ENCODE measurements at regions not wholly inside any gene's neighbourhood (a gene's known extent, or its start where the extent isn't known, plus 50 kb on each side); places are given as distances from the start of the nearest gene placed in this dataset.
A peak's percentile ranks its signal among the peaks of the same experiment; 100 is the strongest.

DNA sequence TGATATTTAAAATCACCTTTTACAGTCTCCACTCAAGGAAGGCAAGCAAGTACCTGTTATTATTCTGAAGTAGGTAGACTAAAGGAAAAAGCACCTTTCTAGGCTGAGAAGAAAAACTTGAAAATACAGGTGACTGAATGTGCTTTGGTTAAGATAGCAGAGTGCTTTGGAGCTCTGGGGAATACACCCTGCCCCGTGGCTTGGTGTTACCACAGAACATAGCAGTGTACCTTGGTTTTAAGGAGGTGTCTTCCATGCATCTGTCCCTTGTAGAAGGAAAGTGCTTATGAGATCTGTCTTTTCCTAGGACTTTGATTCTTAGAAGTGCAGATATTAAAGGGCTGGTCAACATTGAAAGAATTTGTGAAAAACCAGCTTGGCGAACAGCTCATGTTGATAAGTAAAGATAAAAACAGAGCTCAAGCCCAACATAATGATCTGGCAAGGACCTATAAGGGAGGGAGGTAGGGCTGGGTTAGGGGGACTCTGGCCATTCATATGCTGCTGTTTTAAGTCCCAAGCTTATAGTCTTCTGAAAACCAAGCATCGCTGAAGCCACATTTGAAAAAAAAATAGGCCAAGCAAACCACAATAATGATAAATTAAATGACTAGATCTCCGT, 66.8 kb downstream of the ZNF608 start:
- TF ChIP-seq, protein P1, sequence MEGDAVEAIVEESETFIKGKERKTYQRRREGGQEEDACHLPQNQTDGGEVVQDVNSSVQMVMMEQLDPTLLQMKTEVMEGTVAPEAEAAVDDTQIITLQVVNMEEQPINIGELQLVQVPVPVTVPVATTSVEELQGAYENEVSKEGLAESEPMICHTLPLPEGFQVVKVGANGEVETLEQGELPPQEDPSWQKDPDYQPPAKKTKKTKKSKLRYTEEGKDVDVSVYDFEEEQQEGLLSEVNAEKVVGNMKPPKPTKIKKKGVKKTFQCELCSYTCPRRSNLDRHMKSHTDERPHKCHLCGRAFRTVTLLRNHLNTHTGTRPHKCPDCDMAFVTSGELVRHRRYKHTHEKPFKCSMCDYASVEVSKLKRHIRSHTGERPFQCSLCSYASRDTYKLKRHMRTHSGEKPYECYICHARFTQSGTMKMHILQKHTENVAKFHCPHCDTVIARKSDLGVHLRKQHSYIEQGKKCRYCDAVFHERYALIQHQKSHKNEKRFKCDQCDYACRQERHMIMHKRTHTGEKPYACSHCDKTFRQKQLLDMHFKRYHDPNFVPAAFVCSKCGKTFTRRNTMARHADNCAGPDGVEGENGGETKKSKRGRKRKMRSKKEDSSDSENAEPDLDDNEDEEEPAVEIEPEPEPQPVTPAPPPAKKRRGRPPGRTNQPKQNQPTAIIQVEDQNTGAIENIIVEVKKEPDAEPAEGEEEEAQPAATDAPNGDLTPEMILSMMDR (IDR thresholded peaks at IDR 0.05) = no peak
- Histone ChIP-seq H3K27ac (no peak overlapping the region), H3K4me3 (no peak overlapping the region)
- DNase-seq (ENCODE audit: low spot score) = no peak

DNA sequence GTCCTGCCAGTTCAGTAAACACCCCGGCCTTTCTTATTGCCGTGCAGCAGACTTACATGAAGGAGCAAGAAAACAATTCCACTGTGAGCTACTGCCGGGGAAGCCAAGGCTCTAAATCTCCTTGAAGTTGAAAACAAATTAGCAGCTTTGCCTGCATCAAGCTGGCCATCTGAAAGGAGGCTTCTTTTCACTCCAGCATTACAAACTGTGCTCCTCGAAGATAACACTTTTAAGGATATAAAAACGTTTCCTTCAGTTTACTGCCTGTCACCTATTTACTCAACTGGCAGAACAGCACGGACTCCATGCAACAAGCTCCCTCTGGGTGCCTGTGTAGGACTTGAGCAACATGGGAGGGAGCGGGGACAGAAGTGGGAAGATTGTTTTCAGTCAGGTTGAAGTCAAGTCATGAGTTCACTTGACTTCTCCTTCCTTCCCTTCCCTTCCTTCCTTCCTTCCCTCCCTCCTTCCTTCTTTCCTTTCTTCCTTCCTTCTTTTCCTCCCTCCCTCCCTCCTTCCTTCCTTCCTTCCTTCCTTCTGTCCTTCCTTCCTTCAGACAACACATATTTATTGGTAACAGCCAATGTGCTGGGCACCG, 67.4 kb downstream of the ZNF608 start:
- DNase-seq (ENCODE audit: low spot score) = no peak
- H3K27ac ChIP-seq = no peak overlapping the region
- TF ChIP-seq, protein P1 (IDR thresholded peaks at IDR 0.05) = no peak
- H3K4me3 ChIP-seq = no peak overlapping the region

DNA sequence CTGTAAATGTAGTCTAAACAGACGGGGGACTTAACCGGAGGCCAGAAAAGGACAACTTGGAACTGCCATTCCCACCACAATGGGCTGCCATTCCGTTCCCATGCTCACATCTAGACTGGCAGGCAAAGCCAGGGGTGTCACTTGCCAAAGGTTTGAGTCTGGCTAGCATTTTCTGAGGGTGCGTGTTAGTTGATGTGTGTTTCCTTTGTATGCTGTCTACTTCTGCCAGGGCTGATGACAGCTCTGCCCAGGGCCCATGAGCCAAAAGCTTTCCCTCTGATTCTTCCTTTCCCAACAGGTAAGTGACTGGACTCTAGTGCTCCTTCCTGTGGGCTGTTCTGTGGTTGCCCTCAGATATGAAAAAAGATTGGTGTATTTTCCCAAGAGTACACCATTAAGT, 68.0 kb downstream of the ZNF608 start:
- TF ChIP-seq, protein P1 (IDR thresholded peaks at IDR 0.05) = no peak
- no peak overlapping the region for H3K4me3 ChIP-seq
- no peak for DNase-seq (ENCODE audit: low spot score)
- H3K27ac ChIP-seq = peak overlapping the region in 1 of 2 donors; percentile 65

DNA sequence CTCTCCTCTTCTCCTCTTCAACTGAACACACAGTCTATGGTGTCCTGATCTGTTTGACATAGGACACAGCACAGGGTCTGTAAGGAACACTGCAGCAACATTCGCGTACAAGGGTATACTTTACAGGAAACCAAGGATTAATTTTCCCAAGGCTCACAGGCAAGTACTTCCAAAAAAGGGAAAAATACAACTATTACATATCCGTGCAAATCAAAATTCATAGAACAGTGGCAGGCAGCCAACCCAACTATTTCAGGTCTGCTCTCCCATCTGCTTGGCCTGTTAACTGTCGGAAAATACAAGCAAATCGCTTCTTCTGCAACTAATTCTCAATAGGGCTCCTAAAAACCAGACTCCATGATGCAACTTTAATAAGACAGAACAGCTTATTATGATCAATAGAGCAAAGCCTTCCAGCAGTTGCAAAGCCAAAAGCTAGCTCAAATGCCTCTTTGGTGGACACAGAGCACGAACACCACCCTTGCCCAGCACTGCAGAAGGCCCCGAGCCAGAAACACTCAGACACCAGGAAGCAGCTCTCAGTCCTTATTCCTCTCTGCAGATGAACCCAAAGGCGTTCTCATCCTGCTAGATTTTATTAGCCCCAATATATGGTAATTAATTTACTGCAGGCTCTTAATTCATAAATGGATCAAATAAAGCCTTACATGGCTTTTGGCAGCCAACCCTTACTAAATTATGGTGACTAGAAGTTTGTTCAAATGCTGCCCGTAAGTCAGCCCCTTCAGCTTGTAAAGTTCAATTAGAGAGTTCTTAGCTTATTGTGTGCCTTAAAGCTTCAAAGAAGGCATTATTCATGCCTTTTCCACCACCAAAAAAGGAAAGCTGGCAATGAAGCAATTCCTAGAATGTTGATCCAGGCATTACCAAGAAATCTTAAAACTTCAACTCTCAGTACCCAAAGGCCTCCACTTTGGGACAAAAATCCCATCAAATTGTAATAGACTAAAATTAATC, 68.8 kb downstream of the ZNF608 start:
- TF ChIP-seq, protein P1 (IDR thresholded peaks at IDR 0.05) = no peak
- peak overlapping the region in 1 of 2 donors; percentile 65 for H3K27ac ChIP-seq
- no peak overlapping the region for H3K4me3 ChIP-seq
- DNase-seq (ENCODE audit: low spot score) = no peak

DNA sequence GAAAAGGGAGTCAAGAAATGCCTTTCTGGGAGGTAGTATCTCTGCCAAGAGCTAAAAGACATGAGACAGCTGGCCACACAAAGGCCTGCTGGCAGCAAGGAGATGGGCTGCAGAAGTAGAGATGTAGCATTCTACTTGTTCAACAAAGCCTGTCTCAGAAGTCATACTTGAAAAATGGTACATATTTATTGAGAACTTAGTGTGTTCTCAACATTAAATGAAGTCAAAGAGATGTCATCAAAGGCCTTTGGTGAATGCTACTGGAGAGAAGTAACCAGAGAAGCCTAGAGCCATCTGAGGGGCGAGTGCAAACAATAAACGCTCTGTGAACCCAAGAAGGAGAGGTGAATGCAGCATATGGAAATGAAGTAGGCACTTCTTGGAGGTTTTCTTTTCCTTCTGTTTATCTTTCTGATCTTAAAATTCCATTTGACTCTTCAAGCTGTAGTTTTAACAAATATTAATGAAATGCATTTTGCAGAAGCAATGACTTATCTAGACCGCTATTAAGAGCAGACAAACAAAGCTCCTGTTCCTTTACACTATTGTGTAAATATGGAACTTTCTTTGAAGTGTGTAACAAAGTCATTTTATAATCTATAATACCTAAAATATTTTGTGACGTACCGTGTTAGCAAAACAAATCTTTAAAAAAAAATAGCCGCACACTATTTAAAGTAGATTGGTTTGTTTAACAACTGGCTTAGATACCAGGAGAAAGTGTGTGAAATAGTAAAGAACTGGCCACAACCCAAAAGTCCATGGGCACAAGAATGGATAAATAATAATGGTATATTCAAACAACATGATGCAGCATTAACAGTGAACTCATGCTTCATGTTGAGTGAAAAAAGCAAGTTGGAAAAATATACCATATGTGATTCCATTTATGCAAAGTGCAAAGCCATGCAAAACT, 70.2 kb downstream of the ZNF608 start:
- no peak for DNase-seq (ENCODE audit: low spot score)
- Histone ChIP-seq H3K27ac (no peak overlapping the region), H3K4me3 (no peak overlapping the region)
- TF ChIP-seq, protein P1 (IDR thresholded peaks at IDR 0.05) = no peak

DNA sequence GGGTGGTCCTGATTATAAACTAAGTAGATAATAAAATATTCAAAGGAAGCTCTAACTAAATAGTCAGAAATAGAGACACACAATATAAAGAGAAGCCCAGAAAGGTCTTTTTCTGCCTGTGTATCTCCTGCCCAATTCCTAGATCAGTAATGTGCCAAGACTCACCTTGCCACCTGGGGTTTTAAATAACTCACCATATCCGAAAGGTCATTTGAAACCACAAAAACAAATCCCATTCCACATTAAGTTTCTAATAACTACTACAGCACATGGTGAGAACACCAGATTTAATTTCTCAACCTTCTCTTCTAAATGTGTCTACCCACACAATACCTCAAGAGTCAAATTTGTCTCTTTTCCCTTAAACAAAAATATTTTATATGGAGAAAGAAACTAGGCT, 75.2 kb downstream of the ZNF608 start:
- Histone ChIP-seq H3K4me3 (no peak overlapping the region), H3K27ac (no peak overlapping the region)
- no peak for DNase-seq (ENCODE audit: low spot score)
- TF ChIP-seq, protein P1 (IDR thresholded peaks at IDR 0.05) = no peak
